OCI-M1 (cell line): ENCODE measurements at regions not wholly inside any gene's neighbourhood (a gene's known extent, or its start where the extent isn't known, plus 50 kb on each side); places are given as distances from the start of the nearest gene placed in this dataset.
A peak's percentile ranks its signal among the peaks of the same experiment; 100 is the strongest.

Source experiments
- DNase-seq: peaks from one replicate; lab custom pipeline; 2025; lab: John Stamatoyannopoulos, UW

GRCh38 chr14:51307551-51307950, 67.5 kb downstream of the TMX1 start:
- DNase-seq = no peak

- no peak for DNase-seq
These were observed 68.8 kb downstream of the TMX1 start for GRCh38 chr14:51308866-51309265.

GRCh38 chr14:51310505-51310944, 70.5 kb downstream of the TMX1 start:
- DNase-seq = no peak

- DNase-seq = no peak
These were observed 74.4 kb downstream of the TMX1 start for GRCh38 chr14:51314321-51315015.

- DNase-seq = no peak
These were observed 77.3 kb downstream of the TMX1 start for GRCh38 chr14:51317373-51317772.

- peak; percentile 30 for DNase-seq
These were observed 79.0 kb downstream of the TMX1 start for GRCh38 chr14:51318813-51319597.

- DNase-seq = no peak
These were observed 81.0 kb downstream of the TMX1 start for GRCh38 chr14:51321036-51321435.

GRCh38 chr14:51323492-51323891, 83.4 kb downstream of the TMX1 start:
- DNase-seq = no peak

- DNase-seq = no peak
These were observed 87.3 kb downstream of the TMX1 start for GRCh38 chr14:51327376-51327775.

GRCh38 chr14:51328064-51328771, 88.2 kb downstream of the TMX1 start:
- peak; percentile 0 for DNase-seq

GRCh38 chr14:51328772-51329353, 88.8 kb downstream of the TMX1 start:
- DNase-seq = no peak

GRCh38 chr14:51331486-51332367, 91.7 kb downstream of the TMX1 start:
- DNase-seq = no peak

GRCh38 chr14:51333299-51333698, 93.3 kb downstream of the TMX1 start:
- no peak for DNase-seq

GRCh38 chr14:51333901-51334521, 94.0 kb downstream of the TMX1 start:
- DNase-seq = no peak

- no peak for DNase-seq
These were observed 94.5 kb downstream of the TMX1 start for GRCh38 chr14:51334566-51334965.

GRCh38 chr14:51335531-51335930, 95.5 kb downstream of the TMX1 start:
- no peak for DNase-seq

GRCh38 chr14:51335961-51336723, 96.1 kb downstream of the TMX1 start:
- no peak for DNase-seq

GRCh38 chr14:51336734-51337133, 96.7 kb downstream of the TMX1 start:
- no peak for DNase-seq

GRCh38 chr14:51337520-51337919, 97.5 kb downstream of the TMX1 start:
- DNase-seq = no peak

- no peak for DNase-seq
These were observed 101.3 kb downstream of the TMX1 start for GRCh38 chr14:51341338-51341737.
